Activated gamma-delta T cell treated with Interleukin-2 at 50 U/mL for 16 hours (primary cell): ENCODE measurements at regions not wholly inside any gene's neighbourhood (a gene's known extent, or its start where the extent isn't known, plus 50 kb on each side); places are given as distances from the start of the nearest gene placed in this dataset.

Experiments used
- DNase-seq: peaks from one replicate; pipeline ENCODE4 v3.0.0-alpha.2; 2020

DNA sequence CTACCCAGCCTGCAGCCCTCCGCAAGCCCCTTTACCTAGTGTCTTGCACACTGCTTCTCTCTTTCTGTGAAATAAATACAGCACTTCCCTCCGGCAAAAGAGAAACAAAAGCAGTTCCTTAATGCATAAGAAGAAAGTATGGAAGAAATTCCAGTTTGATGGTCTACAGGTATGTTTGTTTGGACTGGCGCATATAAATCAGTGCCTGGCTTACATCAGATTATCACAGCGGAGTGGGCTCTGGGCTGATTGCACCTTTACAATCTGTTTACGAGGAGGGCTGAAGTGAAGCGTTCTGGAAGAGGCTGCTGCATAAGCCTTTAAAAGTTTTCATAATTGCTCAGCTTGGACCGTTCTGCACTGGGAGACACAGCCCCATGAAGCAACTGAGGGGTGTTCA, 153.5 kb upstream of the FOXF1 start:
- DNase-seq = no peak

DNA sequence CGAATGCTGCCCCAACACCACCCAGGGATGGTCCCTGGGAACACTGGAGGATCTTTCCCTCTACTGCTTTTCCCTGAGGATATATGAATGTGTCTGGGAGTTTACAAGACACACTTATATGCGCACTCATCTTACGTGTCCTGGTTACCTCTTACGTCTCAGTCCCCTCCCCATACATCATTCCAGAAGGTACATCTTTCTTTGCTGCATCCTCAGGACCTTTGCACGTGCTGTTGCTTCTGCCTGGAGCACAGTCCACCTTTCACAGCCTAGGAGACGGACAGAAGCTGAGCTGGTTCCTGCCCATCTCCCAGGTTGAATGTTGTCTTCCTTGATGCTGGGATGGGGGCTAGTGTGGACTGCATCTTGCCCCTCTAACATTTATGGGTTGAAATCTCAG, 153.0 kb upstream of the FOXF1 start:
- no peak for DNase-seq

DNA sequence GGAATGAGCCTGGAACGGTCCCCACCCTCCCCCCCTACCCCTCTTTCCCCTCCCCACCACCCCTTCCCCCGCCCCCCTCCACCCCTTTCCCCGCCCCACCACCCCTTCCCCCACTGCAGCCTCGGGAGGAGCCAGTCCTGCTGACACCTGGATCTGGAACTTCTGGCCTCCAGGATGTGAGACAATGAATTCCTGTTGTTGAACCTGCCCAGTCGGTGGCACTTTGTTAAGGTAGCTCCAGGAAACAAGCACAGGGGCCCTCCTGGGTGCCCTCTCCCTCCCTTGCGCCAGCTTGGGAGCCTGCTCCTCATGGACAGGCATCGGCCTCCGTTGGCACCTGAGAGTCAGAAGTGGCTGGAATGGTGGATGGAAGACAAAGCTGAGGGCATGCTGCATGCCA, 152.4 kb upstream of the FOXF1 start:
- no peak for DNase-seq

GRCh38 chr16:86359571-86359970, 150.8 kb upstream of the FOXF1 start:
- DNase-seq = no peak

- no peak for DNase-seq
These were observed 148.0 kb upstream of the FOXF1 start for GRCh38 chr16:86362155-86362849.

- no peak for DNase-seq
These were observed 147.3 kb upstream of the FOXF1 start for GRCh38 chr16:86363057-86363490.

DNA sequence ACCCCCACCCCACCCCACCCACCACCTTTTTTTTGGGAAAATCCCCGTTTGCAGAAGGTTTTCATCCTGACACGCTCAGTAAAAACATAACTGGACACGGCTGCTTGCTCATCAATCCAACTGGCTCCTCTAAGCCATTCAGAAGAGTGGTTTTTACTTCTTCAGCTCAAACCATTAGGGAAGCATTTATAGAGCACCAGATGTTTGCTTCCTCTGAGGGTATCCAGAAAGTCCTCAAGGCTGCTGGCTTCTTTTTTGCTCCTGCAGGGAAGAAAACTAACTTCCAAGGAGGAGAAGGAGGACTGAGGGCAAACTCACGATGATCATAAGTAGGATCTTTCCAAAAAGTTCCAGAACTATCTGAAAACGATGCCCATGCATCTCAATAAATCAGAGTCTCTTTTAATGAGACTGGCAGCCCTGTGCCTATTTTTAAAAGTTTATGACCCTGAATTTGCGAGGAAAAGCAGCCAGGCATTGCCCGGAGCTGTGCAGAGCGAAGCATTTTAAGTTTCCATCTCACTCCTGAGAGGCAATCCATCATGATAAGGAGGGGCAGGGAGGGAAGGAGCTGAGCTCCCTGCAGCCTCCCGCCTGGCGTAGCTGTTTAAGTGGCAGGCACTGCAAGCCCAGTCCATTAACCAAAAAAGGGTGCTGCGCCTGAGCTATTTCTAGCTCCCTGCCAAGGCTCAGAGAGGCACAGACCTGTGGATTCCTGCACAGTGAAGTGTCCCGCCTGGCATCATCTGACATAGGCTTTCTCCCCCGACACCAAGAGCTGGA, 146.3 kb upstream of the FOXF1 start:
- no peak for DNase-seq

- no peak for DNase-seq
These were observed 145.5 kb upstream of the FOXF1 start for GRCh38 chr16:86364653-86365380.

DNA sequence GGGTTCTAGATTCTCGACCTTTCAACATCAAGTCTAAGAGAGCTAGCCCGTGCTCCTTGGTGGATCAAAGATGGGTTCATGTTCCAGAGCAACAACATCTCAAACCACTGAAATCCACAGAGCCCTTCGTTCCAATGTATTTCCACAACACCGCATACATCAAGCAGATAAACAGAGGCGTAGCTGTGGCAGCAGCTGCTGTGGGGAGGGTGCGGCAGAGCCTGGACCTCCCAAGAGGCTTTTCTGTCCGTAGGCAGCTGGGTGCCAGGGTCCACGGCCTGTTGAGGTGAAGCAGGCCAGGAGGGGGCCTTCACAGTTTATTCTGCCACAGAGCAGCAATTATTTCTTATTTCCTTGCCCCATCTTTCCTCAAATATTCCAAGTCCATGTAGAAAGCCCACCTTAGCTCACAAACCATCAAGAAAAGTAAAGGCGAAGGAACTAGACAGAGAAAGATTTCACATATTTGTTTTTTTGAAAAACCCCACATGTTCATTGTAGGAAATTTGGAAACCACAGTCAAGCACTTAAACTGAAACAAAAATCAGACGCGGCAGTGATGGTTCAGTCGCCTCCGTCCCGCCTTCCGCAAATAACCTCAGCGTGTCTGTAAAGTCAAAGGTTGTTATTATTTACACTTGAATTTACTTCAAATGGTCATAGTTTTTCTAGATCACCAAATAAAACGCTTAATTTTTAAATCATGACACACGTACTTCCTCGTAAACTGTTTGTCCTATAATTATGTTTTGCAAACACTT, 144.6 kb upstream of the FOXF1 start:
- DNase-seq = no peak

DNA sequence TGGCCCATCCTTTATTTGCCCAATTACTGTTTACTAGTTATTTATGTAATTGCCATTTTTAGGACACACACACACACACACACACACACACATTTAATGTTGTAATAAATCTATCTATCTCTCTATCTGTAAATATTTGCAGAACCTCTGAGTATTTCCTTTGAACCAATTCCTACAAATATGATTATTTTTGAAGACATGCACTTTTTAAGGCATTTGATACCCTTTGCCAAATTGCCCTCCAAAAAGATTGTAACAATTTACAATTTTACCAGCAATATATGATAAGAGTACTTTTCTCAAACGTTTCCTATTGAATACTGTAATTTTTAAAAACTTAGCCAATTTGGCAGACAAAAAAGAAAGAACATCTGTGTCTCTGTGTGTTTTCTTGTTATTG, 143.8 kb upstream of the FOXF1 start:
- DNase-seq = no peak

DNA sequence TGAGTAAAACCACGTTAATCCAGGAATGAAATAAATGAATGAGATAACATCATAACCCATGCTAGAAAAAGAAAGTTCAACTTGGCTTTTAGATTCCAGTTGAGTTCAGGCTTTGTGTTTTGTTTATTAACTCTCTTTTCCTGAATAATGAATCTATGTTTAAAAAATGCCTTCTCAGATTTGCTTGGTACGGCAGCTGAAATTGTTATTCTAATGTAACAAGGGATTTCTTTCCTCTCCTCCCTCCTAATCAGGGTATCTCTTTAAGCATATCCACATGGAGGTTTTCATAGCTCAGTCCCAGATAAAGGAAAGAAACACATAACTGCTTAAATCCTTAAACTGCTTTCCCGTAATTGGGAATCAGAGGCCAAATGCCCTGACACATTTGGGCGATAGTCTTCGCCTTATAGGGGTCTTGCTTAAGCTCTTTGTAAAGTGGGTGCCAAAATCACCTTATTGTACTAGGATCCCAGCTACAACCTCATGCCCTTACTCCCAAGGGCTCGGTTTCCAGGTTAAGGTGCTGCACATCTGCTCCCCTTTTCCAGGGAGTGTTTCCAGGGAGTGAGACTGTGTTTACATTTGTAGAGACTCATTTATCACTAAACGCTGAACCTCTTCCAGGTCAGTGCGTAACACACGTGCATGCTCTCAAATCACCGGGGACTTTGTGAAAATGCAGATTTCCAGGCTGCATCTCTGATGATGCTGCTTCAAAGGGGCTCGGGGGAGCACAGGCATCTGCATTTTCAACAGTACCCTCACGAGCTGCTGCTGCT, 142.8 kb upstream of the FOXF1 start:
- no peak for DNase-seq

- DNase-seq = no peak
These were observed 142.1 kb upstream of the FOXF1 start for GRCh38 chr16:86368261-86368660.

- DNase-seq = no peak
These were observed 140.3 kb upstream of the FOXF1 start for GRCh38 chr16:86370062-86370461.

DNA sequence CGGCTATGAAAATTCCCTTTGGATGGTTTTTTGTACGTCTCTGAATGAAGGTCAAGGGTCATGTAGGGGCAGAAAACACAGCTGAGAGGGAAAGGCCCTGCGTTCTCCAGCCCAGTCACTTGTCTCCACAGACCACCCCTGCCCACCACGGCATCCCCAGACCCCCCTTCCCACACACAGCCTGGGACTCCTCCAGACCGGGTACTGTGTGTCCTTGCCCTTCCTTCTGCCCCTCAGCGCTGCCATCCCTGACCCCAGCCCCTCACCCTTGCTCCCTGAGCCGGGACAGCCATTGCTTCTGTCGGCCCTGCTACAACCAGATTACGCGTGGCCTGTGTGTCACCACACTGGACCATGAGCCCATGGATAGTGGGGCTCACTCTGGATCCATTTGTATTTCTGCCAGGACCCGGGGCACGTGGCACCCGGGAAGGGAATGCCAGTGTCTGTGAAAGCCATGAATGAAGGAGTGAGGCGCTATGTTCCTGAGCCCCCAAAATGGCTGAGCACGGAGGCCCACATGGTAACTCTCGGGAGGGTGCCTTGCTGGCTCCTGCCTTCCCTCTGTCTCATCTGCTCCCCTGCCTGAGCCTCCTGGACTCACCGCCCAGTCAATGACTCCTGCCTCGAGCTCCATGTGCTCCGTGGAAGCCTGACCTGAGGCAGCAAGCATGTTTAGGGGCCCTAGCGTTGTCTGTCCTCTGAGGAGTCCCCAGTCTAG, 139.1 kb upstream of the FOXF1 start:
- DNase-seq = no peak

- no peak for DNase-seq
These were observed 138.1 kb upstream of the FOXF1 start for GRCh38 chr16:86372193-86372592.

- no peak for DNase-seq
These were observed 136.9 kb upstream of the FOXF1 start for GRCh38 chr16:86373276-86373901.

DNA sequence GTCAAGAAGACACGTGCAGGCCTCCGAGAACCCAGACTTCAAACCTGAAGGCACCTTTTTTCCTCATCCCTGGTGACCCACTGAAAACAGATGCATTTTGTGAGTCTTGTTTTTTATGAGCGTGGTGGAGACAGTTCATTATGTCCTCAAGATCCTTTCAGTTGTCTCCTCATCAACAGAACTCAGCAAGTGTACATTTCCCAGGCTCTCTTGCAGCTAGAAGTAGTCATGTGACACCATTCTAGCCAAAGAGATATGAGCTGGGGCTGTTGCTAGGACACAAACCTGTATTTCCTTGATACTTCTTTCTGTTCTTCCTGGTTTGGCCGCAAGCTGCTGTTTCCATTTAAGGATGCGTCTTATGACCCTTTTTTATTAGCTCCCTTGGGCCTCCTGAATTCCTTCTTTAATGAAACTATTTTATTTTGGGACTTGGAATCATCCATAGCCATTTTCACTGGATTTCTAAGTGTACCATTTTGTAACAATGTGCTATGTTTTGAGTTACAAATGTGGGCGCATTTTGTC, 135.7 kb upstream of the FOXF1 start:
- no peak for DNase-seq

GRCh38 chr16:86375364-86375763, 135.0 kb upstream of the FOXF1 start:
- no peak for DNase-seq

- no peak for DNase-seq
These were observed 134.5 kb upstream of the FOXF1 start for GRCh38 chr16:86375851-86376250.

DNA sequence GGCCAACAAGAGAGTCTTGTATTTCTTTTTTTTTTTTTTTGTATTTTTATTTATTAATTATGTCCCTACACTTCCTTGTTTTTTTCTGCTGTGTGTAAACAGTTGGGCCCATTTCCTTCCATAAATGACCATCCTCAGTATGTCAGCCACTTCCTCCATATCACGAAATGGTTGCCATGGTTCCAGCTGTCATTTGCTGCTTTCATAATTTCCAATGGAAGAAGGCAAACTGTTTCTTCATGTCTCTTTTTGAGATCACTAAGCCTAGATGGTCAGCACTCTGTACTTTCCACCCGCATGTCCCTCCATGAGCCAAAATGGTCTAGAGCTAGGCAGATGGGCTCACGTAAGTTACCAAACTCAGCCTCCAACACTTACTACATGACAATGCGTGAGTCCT, 133.5 kb upstream of the FOXF1 start:
- no peak for DNase-seq
